ENCODE measurements at regions not wholly inside any gene's neighbourhood (a gene's known extent, or its start where the extent isn't known, plus 50 kb on each side); places are given as distances from the start of the nearest gene placed in this dataset.

DNA sequence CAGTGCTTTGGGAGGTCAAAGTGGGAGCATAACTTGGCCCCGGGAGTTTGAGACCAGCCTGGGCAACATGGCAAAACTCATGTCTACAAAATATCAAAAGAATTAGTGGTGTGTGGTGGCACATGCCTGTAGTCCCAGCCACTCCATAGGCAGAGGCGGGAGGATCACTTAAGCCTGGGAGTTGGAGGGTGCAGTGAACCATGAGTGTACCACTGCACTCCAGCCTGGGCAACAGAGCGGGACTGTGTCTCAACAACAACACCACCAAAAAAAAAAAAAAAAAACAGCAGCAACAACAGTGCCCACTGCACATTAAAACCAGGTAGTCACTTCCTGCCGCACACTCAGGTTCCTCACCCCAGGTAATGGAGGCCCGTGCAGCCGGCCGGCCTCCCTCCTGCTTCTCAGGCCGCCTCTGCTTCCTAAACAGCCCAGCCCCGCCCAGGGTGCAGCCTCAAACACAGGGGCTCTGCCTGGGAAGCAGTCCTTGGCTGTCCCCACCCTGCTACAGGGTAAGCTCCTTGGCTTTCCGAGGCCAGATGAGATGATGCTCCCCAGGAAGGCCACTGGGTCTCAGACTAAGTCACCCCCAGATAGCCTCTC, 318.3 kb downstream of the SHANK2 start (continued):
- TF ChIP-seq, protein P1, sequence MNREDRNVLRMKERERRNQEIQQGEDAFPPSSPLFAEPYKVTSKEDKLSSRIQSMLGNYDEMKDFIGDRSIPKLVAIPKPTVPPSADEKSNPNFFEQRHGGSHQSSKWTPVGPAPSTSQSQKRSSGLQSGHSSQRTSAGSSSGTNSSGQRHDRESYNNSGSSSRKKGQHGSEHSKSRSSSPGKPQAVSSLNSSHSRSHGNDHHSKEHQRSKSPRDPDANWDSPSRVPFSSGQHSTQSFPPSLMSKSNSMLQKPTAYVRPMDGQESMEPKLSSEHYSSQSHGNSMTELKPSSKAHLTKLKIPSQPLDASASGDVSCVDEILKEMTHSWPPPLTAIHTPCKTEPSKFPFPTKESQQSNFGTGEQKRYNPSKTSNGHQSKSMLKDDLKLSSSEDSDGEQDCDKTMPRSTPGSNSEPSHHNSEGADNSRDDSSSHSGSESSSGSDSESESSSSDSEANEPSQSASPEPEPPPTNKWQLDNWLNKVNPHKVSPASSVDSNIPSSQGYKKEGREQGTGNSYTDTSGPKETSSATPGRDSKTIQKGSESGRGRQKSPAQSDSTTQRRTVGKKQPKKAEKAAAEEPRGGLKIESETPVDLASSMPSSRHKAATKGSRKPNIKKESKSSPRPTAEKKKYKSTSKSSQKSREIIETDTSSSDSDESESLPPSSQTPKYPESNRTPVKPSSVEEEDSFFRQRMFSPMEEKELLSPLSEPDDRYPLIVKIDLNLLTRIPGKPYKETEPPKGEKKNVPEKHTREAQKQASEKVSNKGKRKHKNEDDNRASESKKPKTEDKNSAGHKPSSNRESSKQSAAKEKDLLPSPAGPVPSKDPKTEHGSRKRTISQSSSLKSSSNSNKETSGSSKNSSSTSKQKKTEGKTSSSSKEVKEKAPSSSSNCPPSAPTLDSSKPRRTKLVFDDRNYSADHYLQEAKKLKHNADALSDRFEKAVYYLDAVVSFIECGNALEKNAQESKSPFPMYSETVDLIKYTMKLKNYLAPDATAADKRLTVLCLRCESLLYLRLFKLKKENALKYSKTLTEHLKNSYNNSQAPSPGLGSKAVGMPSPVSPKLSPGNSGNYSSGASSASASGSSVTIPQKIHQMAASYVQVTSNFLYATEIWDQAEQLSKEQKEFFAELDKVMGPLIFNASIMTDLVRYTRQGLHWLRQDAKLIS (CRISPR knock-in tag; IDR thresholded peaks at IDR 0.05) = no peak
- no peak for TF ChIP-seq ZNF251 (CRISPR knock-in tag; IDR thresholded peaks at IDR 0.05)
- no peak for TF ChIP-seq BCL6 (CRISPR knock-in tag; IDR thresholded peaks at IDR 0.05)
- TF ChIP-seq ZNF468 (CRISPR knock-in tag; IDR thresholded peaks at IDR 0.05) = no peak
- no peak for TF ChIP-seq SOX5 (CRISPR knock-in tag; IDR thresholded peaks at IDR 0.05; ENCODE audit: borderline replicate concordance)
- TF ChIP-seq ZNF260 (CRISPR knock-in tag; IDR thresholded peaks at IDR 0.05; ENCODE audit: borderline replicate concordance, low read depth) = no peak
- TF ChIP-seq SUZ12 (IDR thresholded peaks at IDR 0.05; ENCODE audit: low read depth, low read length) = no peak
- TF ChIP-seq MEIS2 (CRISPR knock-in tag; IDR thresholded peaks at IDR 0.05) = no peak
- TF ChIP-seq ZNF235 (CRISPR knock-in tag; IDR thresholded peaks at IDR 0.05; ENCODE audit: borderline replicate concordance) = no peak
- no peak for TF ChIP-seq ELF1 (CRISPR knock-in tag; IDR thresholded peaks at IDR 0.05)
- TF ChIP-seq, protein P2, sequence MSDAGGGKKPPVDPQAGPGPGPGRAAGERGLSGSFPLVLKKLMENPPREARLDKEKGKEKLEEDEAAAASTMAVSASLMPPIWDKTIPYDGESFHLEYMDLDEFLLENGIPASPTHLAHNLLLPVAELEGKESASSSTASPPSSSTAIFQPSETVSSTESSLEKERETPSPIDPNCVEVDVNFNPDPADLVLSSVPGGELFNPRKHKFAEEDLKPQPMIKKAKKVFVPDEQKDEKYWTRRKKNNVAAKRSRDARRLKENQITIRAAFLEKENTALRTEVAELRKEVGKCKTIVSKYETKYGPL (CRISPR knock-in tag; IDR thresholded peaks at IDR 0.05) = no peak
- TF ChIP-seq TFE3 (CRISPR knock-in tag; IDR thresholded peaks at IDR 0.05) = no peak
- no peak for TF ChIP-seq ZSCAN5A (CRISPR knock-in tag; IDR thresholded peaks at IDR 0.05; ENCODE audit: borderline replicate concordance)
